HG03045 (cell line): ENCODE measurements at regions not wholly inside any gene's neighbourhood (a gene's known extent, or its start where the extent isn't known, plus 50 kb on each side); places are given as distances from the start of the nearest gene placed in this dataset.
"Not testable (repeated sequence)": the region's sequence is repeated elsewhere in the genome, so short reads cannot be mapped to it uniquely, and the experiment has no call there.

Source experiments
- ATAC-seq: cut with Tn5 transposase; IDR thresholded peaks from one replicate; pipeline ENCODE4 v1.9.1; 2021; ENCODE audit warnings: mild to moderate bottlenecking, moderate library complexity; ENCODE audit not compliant: unreplicated experiment

- no peak for ATAC-seq
Observed at GRCh38 chr4:104549736-104550135, 55.0 kb upstream of the CXXC4 start.

DNA sequence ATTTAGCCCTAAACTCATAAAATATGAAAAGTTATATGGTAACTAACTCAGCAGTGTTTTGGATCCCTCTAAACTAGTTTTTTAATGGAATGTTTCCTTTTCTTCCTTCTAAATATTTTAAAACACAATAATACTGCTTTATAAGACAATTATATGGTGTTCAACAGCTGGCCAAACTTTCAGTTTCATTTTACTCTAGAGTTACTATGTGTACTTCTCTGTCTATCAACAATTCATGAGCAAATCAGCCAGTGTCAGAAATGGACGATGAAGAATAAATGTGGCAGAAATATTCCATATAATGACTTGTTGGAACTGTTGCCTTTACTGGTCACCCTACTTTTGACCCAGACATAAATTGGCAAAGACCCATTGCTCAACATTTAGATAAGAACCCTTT, 64.8 kb upstream of the CXXC4 start:
- no peak for ATAC-seq

DNA sequence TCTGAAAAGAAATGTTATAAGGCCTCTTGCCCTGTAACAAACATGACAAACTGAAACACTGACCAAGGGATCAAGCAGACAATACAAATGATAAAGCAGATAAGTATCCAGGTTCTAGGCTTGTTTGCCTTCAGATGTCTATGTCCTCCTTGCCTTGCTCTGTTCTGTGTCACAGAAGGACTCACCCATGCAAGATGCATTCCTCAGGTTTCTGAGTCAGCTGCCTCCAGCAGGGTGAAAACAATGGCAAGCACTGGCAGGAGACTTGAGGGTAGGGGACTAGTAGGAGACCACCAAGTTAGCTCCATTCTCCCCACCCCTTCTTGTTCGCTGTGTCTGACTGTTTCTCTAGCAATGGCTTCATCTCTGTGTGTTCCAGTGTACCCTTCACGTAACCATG, 76.6 kb upstream of the CXXC4 start:
- ATAC-seq, result no peak

DNA sequence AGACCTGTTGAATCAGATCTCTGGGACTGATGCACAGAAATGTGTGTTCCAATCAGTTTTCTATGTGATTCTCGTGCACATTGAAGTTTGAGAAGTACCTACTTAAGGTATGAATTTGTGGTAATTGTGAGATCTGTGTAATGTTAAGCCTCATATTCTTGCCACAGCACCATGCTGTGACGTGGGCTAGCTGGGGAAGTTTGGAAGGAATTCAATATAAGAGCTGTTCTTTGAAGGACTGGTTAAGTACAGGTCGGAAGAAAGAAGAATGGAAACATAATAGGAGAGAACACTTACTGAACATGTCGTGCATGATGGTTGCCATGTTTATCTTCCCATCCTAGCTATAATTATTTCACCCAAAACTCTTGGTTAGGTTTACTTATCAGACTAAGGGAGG, 79.7 kb upstream of the CXXC4 start:
- no peak for ATAC-seq

- ATAC-seq, result no peak
Observed at GRCh38 chr4:104575278-104575677, 80.6 kb upstream of the CXXC4 start.

GRCh38 chr4:104577405-104577804, 82.7 kb upstream of the CXXC4 start:
- no peak for ATAC-seq

DNA sequence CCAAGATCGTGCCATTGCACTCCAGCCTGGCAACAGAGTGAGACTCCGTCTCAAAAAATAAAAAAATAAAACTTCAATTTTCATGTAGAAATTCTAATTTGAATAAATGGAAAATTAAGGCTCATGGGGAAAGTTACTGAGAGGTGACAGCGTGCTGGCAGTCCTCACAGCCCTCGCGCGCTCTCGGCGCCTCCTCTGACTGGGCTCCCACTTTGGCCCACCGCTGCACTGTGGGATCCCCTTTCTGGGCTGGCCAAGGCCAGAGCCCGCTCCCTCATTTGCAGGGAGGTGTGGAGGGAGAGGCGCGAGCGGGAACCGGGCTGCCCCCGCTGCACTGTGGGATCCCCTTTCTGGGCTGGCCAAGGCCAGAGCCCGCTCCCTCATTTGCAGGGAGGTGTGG, 86.8 kb upstream of the CXXC4 start:
- not testable (repeated sequence) for ATAC-seq

- ATAC-seq, result not testable (repeated sequence)
Observed at GRCh38 chr4:104582056-104582455, 87.4 kb upstream of the CXXC4 start.

GRCh38 chr4:104589264-104589868, 94.7 kb upstream of the CXXC4 start:
- ATAC-seq, result no peak

DNA sequence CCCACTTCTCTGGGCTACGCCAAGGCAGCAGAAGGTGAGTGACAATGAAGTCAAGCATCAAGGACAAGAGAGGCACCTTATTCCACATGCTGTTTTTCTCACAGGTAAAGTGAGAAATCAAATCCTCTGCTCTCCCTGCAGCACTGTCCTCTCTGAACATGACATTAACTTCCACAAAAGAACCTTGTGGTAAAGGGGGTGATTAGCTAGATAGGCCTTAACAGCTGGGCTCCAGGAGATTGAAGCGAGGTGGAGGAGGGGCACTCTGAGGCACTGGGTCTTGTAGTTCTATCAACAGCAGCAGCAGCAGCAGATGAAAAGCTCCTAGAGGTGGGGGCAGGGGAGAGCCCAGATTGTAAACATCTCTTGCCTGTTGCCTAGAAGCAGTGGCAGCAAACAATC, 96.8 kb upstream of the CXXC4 start:
- ATAC-seq, result no peak

- no peak for ATAC-seq
Observed at GRCh38 chr4:104592183-104592582, 97.5 kb upstream of the CXXC4 start.

DNA sequence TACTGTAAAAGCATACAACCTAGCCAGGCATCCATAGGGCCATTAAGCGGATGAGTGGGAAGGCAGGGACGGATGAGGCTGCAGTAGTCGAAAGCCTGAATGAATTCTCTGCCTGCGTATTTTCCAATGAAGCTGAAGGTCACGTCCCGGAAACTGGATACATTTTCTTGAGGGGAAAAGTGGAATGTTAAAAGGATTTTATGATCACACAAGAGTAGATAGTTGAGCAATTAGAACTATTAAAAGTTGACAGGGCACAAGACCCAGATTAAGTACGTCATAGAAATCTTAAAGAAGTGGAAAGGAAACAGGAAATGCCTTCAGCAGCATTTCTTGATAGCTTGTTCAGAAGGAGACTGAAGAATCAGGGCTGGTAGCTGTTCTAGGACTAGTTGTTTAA, 98.3 kb upstream of the CXXC4 start:
- ATAC-seq, result no peak

GRCh38 chr4:104596189-104596588, 101.5 kb upstream of the CXXC4 start:
- ATAC-seq, result no peak

DNA sequence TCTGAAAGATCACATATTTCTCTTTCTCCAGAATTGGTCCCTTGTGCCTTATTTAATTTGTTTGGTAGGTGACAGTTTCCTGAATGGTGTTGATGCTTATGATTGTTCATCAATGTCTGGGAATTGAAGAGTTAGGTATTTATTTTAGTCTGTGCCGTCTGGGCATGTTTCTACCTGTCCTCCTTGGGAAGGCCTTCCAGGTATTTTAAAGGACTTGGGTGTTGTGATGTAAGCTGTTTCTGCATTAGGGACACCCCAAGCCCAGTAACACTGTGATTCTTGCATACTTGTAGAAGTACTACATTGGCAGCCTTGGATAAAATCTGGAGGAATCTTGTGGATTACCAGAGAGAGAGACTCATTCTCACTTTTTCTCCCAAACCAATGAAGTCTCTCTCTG, 120.8 kb upstream of the CXXC4 start:
- ATAC-seq, result no peak

- no peak for ATAC-seq
Observed at GRCh38 chr4:104615926-104616325, 121.2 kb upstream of the CXXC4 start.

GRCh38 chr4:104616401-104616820, 121.7 kb upstream of the CXXC4 start:
- no peak for ATAC-seq

GRCh38 chr4:104625706-104626105, 131.0 kb upstream of the CXXC4 start:
- no peak for ATAC-seq

GRCh38 chr4:104629601-104630000, 134.9 kb upstream of the CXXC4 start:
- no peak for ATAC-seq

GRCh38 chr4:104630272-104630671, 135.6 kb upstream of the CXXC4 start:
- ATAC-seq, result no peak

DNA sequence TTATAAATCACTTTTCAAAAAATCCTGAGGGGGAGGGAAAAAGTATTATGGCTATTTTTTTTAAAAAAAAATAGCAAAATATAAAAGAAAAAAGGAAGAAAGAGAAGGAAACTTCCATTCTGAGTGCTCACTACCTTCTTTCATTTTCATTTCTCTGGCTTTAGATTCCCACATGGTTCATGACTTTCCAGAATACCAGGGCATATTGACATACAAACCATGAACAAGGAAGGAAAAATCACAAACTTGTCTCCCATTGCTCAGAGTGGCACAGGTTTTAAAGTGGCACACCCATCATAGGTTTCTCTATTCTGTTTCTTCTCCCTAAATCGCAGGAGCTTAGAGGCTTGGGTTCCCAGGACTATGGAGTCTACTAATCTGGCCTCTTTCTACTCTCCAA, 136.3 kb upstream of the CXXC4 start:
- no peak for ATAC-seq

DNA sequence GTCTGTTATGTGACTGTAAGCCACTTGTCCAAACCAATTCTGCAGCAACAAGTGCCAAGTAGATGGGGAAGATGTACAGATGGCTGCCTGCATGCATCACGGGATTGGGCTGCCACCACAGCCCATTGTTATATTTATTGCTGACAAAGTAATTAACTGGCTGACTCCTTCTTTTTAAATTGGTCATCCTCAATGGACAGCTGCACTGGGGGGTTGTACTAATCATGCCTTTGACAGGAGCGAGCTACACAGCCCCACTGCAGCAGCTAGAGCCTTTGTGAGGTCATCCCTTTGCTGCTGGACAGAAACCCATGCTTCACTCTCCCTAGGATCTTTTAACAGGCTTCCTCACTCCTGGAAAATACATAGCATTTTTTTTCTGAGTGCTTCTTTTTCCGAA, 146.7 kb upstream of the CXXC4 start:
- ATAC-seq, result no peak

GRCh38 chr4:104642521-104642920, 147.8 kb upstream of the CXXC4 start:
- ATAC-seq, result no peak

- no peak for ATAC-seq
Observed at GRCh38 chr4:104643805-104644204, 149.1 kb upstream of the CXXC4 start.
